A673 (cell line): ENCODE measurements at regions not wholly inside any gene's neighbourhood (a gene's known extent, or its start where the extent isn't known, plus 50 kb on each side); places are given as distances from the start of the nearest gene placed in this dataset.

Experiments used
- BruUV-seq: library from RNA; stranded (reverse); fragments of 400-500 nt; replicated peaks from 2 replicates; lab custom pipeline; 2021; lab: Mats Ljungman, UMichigan
- CTCF ChIA-PET: fragments of 300-600 bp; sonication (Branson Sonifier 250); formaldehyde crosslinking; loops from one replicate; lab custom pipeline; 2022; ENCODE audit warnings: antibody characterized with exemption; lab: Charles Lee
- POLR2A ChIA-PET: fragments of 300-600 bp; sonication (Branson Sonifier 250); formaldehyde crosslinking; loops from one replicate; lab custom pipeline; 2022; ENCODE audit warnings: antibody characterized with exemption; ENCODE audit not compliant: low non-redundant PET; lab: Charles Lee
- DNase-seq: peaks from one replicate; pipeline ENCODE4 v3.0.0-alpha.2; 2015; ENCODE audit warnings: low spot score
- H3K27ac ChIP-seq: fragments of 200-600 bp; sonication (generic); 2 replicates; pipeline ENCODE4 v1.5.1; 2016; ENCODE audit warnings: mixed run types, low read depth, mild to moderate bottlenecking, mixed read lengths, antibody characterized with exemption, low read length; ENCODE audit not compliant: poor library complexity, severe bottlenecking
- H3K27me3 ChIP-seq: fragments of 200-600 bp; sonication (generic); replicated peaks from 2 replicates; pipeline ENCODE4 v1.6.1; 2017; ENCODE audit warnings: mixed run types, low read depth, mild to moderate bottlenecking, mixed read lengths, antibody characterized with exemption, low read length; ENCODE audit not compliant: insufficient read depth, poor library complexity
- H3K36me3 ChIP-seq: fragments of 200-600 bp; sonication (generic); 2 replicates; pipeline ENCODE4 v1.6.1; 2016; ENCODE audit warnings: mixed run types, mild to moderate bottlenecking, mixed read lengths, antibody characterized with exemption, low read length; ENCODE audit not compliant: insufficient read depth, poor library complexity, severe bottlenecking
- H3K4me1 ChIP-seq: fragments of 200-600 bp; sonication (generic); 2 replicates; pipeline ENCODE4 v1.6.1; 2017; ENCODE audit warnings: mixed run types, mild to moderate bottlenecking, mixed read lengths, antibody characterized with exemption, low read length; ENCODE audit not compliant: insufficient read depth, poor library complexity, severe bottlenecking
- H3K4me3 ChIP-seq: fragments of 200-600 bp; sonication (generic); 2 replicates; pipeline ENCODE4 v1.5.1; 2016; ENCODE audit warnings: low read depth, mixed run types, mild to moderate bottlenecking, mixed read lengths, low read length; ENCODE audit not compliant: poor library complexity, severe bottlenecking
- H3K9me3 ChIP-seq: fragments of 200-600 bp; sonication (generic); 2 replicates; pipeline ENCODE4 v1.6.1; 2016; ENCODE audit warnings: mixed run types, low read depth, mild to moderate bottlenecking, mixed read lengths, antibody characterized with exemption, low read length; ENCODE audit not compliant: poor library complexity, severe bottlenecking
- EZH2 ChIP-seq: fragments of 200-600 bp; sonication (generic); IDR thresholded peaks from 2 replicates; pipeline ENCODE4 v1.6.1; 2017; ENCODE audit warnings: borderline replicate concordance, low read depth, mild to moderate bottlenecking, mixed read lengths, antibody characterized with exemption, low read length; ENCODE audit not compliant: poor library complexity, severe bottlenecking
- intact Hi-C: fragments of 100-400 bp; cut with micrococcal nuclease; formaldehyde crosslinking; loops from one replicate; pipeline ENCODE4 v1.10.0; 2022; ENCODE audit not compliant: unreplicated experiment
- TF ChIP-seq, protein P1 (sequence below): fragments of 300-800, 200-600 bp; sonication (generic); conservative IDR thresholded peaks from 2 replicates; pipeline ENCODE4 v1.5.1; 2017; ENCODE audit warnings: low read depth, mild to moderate bottlenecking, antibody characterized with exemption, low read length, moderate library complexity, mixed read lengths

DNA sequence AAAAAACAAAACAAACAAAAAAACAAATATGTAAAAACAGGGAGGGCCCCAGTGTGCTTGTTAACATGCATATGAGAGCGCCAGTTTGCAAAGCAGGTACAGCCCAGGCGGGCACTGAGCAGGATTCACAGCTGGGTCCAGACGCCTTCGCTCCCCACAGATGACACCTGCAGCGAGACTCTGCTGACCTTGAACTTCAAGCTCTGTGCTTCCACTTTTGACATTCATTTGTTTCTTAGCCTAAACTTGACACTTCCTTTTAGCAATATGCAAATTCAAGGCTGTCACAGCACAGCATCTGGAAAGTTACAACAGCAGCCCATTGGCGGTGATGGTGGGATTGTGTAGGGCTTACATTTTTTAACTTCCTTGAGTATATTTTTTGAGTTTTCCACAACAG, 88.8 kb upstream of the TNS3 start:
- TF ChIP-seq, protein P1, sequence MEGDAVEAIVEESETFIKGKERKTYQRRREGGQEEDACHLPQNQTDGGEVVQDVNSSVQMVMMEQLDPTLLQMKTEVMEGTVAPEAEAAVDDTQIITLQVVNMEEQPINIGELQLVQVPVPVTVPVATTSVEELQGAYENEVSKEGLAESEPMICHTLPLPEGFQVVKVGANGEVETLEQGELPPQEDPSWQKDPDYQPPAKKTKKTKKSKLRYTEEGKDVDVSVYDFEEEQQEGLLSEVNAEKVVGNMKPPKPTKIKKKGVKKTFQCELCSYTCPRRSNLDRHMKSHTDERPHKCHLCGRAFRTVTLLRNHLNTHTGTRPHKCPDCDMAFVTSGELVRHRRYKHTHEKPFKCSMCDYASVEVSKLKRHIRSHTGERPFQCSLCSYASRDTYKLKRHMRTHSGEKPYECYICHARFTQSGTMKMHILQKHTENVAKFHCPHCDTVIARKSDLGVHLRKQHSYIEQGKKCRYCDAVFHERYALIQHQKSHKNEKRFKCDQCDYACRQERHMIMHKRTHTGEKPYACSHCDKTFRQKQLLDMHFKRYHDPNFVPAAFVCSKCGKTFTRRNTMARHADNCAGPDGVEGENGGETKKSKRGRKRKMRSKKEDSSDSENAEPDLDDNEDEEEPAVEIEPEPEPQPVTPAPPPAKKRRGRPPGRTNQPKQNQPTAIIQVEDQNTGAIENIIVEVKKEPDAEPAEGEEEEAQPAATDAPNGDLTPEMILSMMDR, result no peak
- TF ChIP-seq EZH2, result no peak
- intact Hi-C loops, result no loop called here
- no peaks in the 10 kb centered on the region for H3K27me3 ChIP-seq
- no peak overlapping the region for H3K27ac ChIP-seq
- no peaks in the 10 kb centered on the region for H3K36me3 ChIP-seq
- no peak overlapping the region for H3K4me3 ChIP-seq
- no peak for DNase-seq
- H3K9me3 ChIP-seq, result no peaks in the 10 kb centered on the region
- ChIA-PET POLR2A (no interaction called here), CTCF (no interaction called here)
- BruUV-seq, result no TSS peak
- H3K4me1 ChIP-seq, result no peaks in the 10 kb centered on the region

DNA sequence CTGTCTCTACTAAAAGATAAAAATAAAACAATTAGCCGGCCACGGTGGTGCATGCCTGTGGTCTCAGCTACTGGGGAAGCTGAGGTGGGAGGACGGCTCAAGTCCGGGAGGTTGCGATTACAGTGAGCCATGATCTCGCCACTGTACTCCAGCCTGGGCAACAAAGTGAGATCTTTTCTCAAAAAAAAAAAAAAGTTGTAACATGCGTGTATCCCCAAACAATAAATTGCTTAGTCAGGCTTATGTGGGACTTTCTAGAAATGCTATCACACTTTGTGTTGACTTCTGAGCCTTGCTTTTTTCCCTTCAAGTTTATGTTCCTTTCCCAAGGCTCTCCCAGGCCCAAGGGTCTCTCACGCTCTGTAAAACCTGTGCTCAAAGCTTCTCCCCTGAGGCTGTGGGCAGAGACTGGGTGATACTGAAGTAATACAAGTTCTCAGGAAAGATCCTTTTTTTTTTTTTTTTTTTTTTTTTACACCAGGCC, 88.0 kb upstream of the TNS3 start:
- ChIA-PET CTCF (no interaction called here), POLR2A (no interaction called here)
- no peaks in the 10 kb centered on the region for H3K4me1 ChIP-seq
- H3K27ac ChIP-seq, result no peak overlapping the region
- no peaks in the 10 kb centered on the region for H3K9me3 ChIP-seq
- no peak overlapping the region for H3K4me3 ChIP-seq
- BruUV-seq, result no TSS peak
- intact Hi-C loops, result no loop called here
- DNase-seq, result no peak
- no peaks in the 10 kb centered on the region for H3K36me3 ChIP-seq
- TF ChIP-seq EZH2, result no peak
- TF ChIP-seq, protein P1, result no peak
- H3K27me3 ChIP-seq, result no peaks in the 10 kb centered on the region

DNA sequence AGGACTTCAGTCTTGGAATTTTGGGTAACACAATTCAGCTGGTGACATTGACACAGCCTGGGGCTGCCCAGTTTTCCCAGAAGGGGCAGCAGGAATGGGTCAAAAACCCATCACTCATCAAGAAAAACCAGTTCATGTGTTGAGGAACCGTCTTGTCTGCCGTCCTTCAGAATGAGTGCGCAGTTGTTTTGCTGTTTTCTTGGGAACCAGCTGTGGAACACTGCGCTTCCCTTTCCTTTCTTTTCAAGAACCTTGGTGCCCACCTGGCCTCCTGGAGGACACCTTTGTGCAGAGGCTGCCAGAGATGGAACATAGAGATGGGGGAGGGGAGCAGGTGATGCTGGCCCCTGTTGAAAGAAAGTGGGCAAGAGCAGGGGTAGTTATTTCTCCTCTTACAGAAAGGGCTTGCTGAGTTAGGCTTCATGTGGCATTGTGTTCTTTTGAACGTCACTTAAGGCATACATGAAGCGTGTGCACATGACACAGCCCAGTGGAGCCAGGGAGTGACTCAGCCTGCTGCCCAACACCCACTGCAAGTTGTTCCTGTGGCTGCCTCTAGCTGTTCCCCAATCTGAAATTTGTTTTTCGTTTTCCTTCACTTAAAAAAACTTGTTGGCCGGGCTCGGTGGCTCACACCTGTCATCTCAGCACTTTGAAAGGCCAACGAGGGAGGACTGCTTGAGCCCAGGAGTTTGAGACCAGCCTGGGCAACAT, 87.4 kb upstream of the TNS3 start:
- H3K9me3 ChIP-seq, result no peaks in the 10 kb centered on the region
- TF ChIP-seq EZH2, result no peak
- TF ChIP-seq, protein P1, result no peak
- intact Hi-C loops, result no loop called here
- H3K4me3 ChIP-seq, result no peak overlapping the region
- no TSS peak for BruUV-seq
- H3K4me1 ChIP-seq, result no peaks in the 10 kb centered on the region
- ChIA-PET POLR2A (no interaction called here), CTCF (no interaction called here)
- H3K27me3 ChIP-seq, result no peaks in the 10 kb centered on the region
- no peak overlapping the region for H3K27ac ChIP-seq
- peak; percentile 17 for DNase-seq
- H3K36me3 ChIP-seq, result no peaks in the 10 kb centered on the region
